Upper lobe of left lung (tissue), 6 donors: ENCODE measurements at regions not wholly inside any gene's neighbourhood (a gene's known extent, or its start where the extent isn't known, plus 50 kb on each side); places are given as distances from the start of the nearest gene placed in this dataset.

Experiments
- ATAC-seq, 2 donors: fragments of 200-7000 bp; cut with Tn5 transposase; one replicate each; pipeline ENCODE4 v1.9.1; 2022; ENCODE audit warnings: mild to moderate bottlenecking in 2 of 2, moderate library complexity in 2 of 2; ENCODE audit not compliant: low FRiP score in 2 of 2
- DNase-seq, 2 donors: peaks; one replicate each; pipeline ENCODE4 v3.0.0-alpha.2; 2019 to 2020
- H3K27ac ChIP-seq, 4 donors: fragments of 200-600 bp; sonication (generic); one replicate each; pipeline ENCODE4 v1.5.1; 2016 to 2019
- H3K27me3 ChIP-seq, 4 donors: fragments of 200-600 bp; sonication (generic); one replicate each; pipeline ENCODE4 v1.5.1; 2017 to 2019
- H3K36me3 ChIP-seq, 4 donors: fragments of 200-600 bp; sonication (generic); one replicate each; pipeline ENCODE4 v1.5.1; 2016 to 2019
- H3K4me1 ChIP-seq, 4 donors: fragments of 200-600 bp; sonication (generic); one replicate each; pipeline ENCODE4 v1.5.1; 2018 to 2019
- H3K4me3 ChIP-seq, 4 donors: fragments of 200-600 bp; sonication (generic); one replicate each; pipeline ENCODE4 v1.5.1; 2017 to 2019; ENCODE audit warnings: mild to moderate bottlenecking in 2 of 4, moderate library complexity in 1 of 4
- H3K9me3 ChIP-seq, 4 donors: fragments of 200-600 bp; sonication (generic); one replicate each; pipeline ENCODE4 v1.5.1; 2018 to 2019
- CTCF ChIP-seq, 6 experiments: fragments of 450-650 bp in 4 of 6; fragments of 200-600 bp in 2 of 6; sonication (generic) in 2 of 6; IDR thresholded peaks; one replicate each; pipeline ENCODE4 v1.5.1; 2016 to 2019; ENCODE audit warnings: antibody characterized with exemption in 6 of 6
- EP300 ChIP-seq, 4 donors: sonication (generic); formaldehyde crosslinking; IDR thresholded peaks; one replicate each; pipeline ENCODE4 v1.5.1; 2017; ENCODE audit warnings: antibody characterized with exemption in 4 of 4, control low read depth in 2 of 4
- POLR2A ChIP-seq, 4 donors: fragments of 450-650 bp; IDR thresholded peaks; one replicate each; pipeline ENCODE4 v1.5.1; 2016 to 2017; ENCODE audit warnings: antibody characterized with exemption in 4 of 4, mild to moderate bottlenecking in 2 of 4
- POLR2AphosphoS5 ChIP-seq, 2 donors: sonication (generic); formaldehyde crosslinking; IDR thresholded peaks; one replicate each; pipeline ENCODE4 v1.5.1; 2017; ENCODE audit warnings: antibody characterized with exemption in 2 of 2
- WGBS, 2 donors: methylation state at CpG; one replicate each; pipeline ENCODE4 v1.1.5; 2017 to 2018; 5-methylcytosine and 5-hydroxymethylcytosine counted together
- donor health status: DM: no; HTN: no; CAD: no; lungs with moderate emphysema.
- donor health status: DM: no; HTN: yes; CAD: no; lungs with severe emphysema.

GRCh38 chr14:87879389-87879788 is 113.6 kb downstream of the GALC start:
- TF ChIP-seq CTCF (IDR thresholded peaks at IDR 0.05) (no peak), POLR2A (IDR thresholded peaks at IDR 0.05) (no peak), POLR2AphosphoS5 (IDR thresholded peaks at IDR 0.05) (no peak), EP300 (IDR thresholded peaks at IDR 0.05) (no peak)
- Histone ChIP-seq H3K9me3 (no peaks in the 10 kb centered on the region), H3K4me1 (no peaks in the 10 kb centered on the region), H3K36me3 (no peaks in the 10 kb centered on the region), H3K4me3 (no peak overlapping the region), H3K27me3 (no peaks in the 10 kb centered on the region), H3K27ac (no peak overlapping the region)
- no peak for ATAC-seq
- no peak for DNase-seq
- WGBS, 2 donors = 85 to 86% methylated on average over 5 of the region's 5 CpGs

DNA sequence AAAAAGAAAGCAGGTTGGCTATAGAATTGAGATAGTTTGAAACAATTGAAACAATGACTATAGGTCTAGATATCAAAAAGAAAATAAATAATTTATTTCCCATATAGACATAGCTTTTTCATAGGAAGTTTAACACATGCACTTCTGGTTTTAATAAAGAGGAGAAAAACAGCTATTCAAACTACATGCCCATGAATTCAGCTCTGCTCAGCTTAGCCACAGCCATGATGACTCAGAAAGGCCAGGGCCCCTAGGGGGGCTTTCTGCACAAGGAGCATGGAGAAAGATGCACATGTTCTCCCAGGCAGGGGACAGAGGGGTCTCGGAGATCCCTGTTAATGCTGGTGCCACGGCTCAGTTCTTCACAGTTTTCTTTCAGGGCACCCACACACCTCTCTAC is 114.0 kb downstream of the GALC start:
- no peaks in the 10 kb centered on the region for H3K36me3 ChIP-seq
- ATAC-seq = no peak
- no peak for DNase-seq
- 31 to 35% methylated on average over 2 of the region's 2 CpGs for WGBS, 2 donors
- no peaks in the 10 kb centered on the region for H3K9me3 ChIP-seq
- no peak overlapping the region for H3K4me3 ChIP-seq
- H3K27ac ChIP-seq = no peak overlapping the region
- TF ChIP-seq EP300 (IDR thresholded peaks at IDR 0.05) (no peak), POLR2A (IDR thresholded peaks at IDR 0.05) (no peak), CTCF (IDR thresholded peaks at IDR 0.05) (no peak), POLR2AphosphoS5 (IDR thresholded peaks at IDR 0.05) (no peak)
- H3K27me3 ChIP-seq = no peaks in the 10 kb centered on the region
- H3K4me1 ChIP-seq = no peaks in the 10 kb centered on the region

DNA sequence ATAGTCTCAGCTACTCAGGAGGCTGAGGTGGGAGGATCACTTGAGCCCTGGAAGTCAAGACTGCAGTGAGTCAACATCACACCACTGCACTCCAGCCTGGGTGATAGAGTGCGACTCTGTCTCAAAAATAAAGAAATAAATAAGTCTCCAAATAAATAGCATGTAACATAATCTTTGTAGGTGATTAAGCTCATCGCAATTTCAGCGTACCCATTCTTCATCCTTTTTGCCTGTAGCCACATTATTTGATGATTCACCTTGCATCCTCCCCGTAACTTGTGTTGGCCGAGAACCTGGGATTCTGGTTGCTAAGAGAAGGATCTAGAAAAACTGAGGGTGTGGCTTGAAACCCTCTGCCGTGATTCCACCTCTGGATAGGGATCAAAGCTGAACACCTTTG is 115.1 kb downstream of the GALC start:
- no peaks in the 10 kb centered on the region for H3K9me3 ChIP-seq
- TF ChIP-seq EP300 (IDR thresholded peaks at IDR 0.05) = no peak
- no peak for TF ChIP-seq CTCF (IDR thresholded peaks at IDR 0.05)
- TF ChIP-seq POLR2AphosphoS5 (IDR thresholded peaks at IDR 0.05) = no peak
- TF ChIP-seq POLR2A (IDR thresholded peaks at IDR 0.05) = no peak
- H3K36me3 ChIP-seq = no peaks in the 10 kb centered on the region
- no peaks in the 10 kb centered on the region for H3K27me3 ChIP-seq
- 91 to 93% methylated on average over 6 of the region's 6 CpGs for WGBS, 2 donors
- no peaks in the 10 kb centered on the region for H3K4me1 ChIP-seq
- no peak overlapping the region for H3K27ac ChIP-seq
- H3K4me3 ChIP-seq = no peak overlapping the region
- DNase-seq (no peak), ATAC-seq (no peak)

DNA sequence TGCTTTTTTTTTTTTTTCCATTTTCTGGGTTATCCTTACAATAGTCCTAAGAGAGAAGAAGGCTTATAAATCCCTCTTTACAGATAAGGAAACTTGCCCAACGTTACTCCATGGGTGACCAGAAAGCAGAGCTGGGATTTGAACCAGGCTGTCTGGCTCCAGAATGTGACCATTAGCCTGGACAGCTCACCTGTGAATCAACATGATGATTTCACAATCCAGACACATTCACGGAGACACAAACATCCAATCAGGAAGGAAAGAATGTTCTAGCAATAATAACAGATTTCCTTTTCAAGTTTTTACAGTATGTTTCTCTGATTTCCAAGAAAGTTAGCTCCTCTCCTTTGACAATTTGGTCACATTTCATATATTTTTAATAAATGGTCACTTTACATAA is 118.3 kb downstream of the GALC start:
- no peak for ATAC-seq
- no peak for TF ChIP-seq CTCF (IDR thresholded peaks at IDR 0.05)
- no peak for TF ChIP-seq POLR2AphosphoS5 (IDR thresholded peaks at IDR 0.05)
- no peak for TF ChIP-seq POLR2A (IDR thresholded peaks at IDR 0.05)
- TF ChIP-seq EP300 (IDR thresholded peaks at IDR 0.05) = no peak
- 15 to 27% methylated on average over 2 of the region's 2 CpGs for WGBS, 2 donors
- Histone ChIP-seq H3K9me3 (no peaks in the 10 kb centered on the region), H3K4me3 (no peak overlapping the region), H3K27ac (no peak overlapping the region), H3K36me3 (no peaks in the 10 kb centered on the region), H3K27me3 (no peaks in the 10 kb centered on the region), H3K4me1 (no peaks in the 10 kb centered on the region)
- no peak for DNase-seq

GRCh38 chr14:87873741-87874140 is 119.2 kb downstream of the GALC start:
- no peaks in the 10 kb centered on the region for H3K4me1 ChIP-seq
- no peak for DNase-seq

More at GRCh38 chr14:87873741-87874140, 119.2 kb downstream of the GALC start:
- Histone ChIP-seq H3K4me3 (no peak overlapping the region), H3K27ac (no peak overlapping the region), H3K27me3 (no peaks in the 10 kb centered on the region), H3K9me3 (no peaks in the 10 kb centered on the region), H3K36me3 (no peaks in the 10 kb centered on the region)
- WGBS, 2 donors = 77 to 78% methylated on average over 1 of the region's 1 CpG
- peak in 1 of 2 donors; percentile 14 for ATAC-seq
- TF ChIP-seq POLR2A (IDR thresholded peaks at IDR 0.05) (no peak), CTCF (IDR thresholded peaks at IDR 0.05) (no peak), EP300 (IDR thresholded peaks at IDR 0.05) (no peak), POLR2AphosphoS5 (IDR thresholded peaks at IDR 0.05) (no peak)
